Liver (tissue), 3 donors: ENCODE measurements at regions not wholly inside any gene's neighbourhood (a gene's known extent, or its start where the extent isn't known, plus 50 kb on each side); places are given as distances from the start of the nearest gene placed in this dataset.

Experiments used
- TAF1 ChIP-seq: conservative IDR thresholded peaks from 2 replicates; pipeline ENCODE4 v1.6.1; 2016; ENCODE audit warnings: antibody characterized with exemption, mild to moderate bottlenecking
- TF ChIP-seq, protein P1 (sequence below): fragments of 150-350 bp; IDR thresholded peaks from 2 replicates; pipeline ENCODE4 v1.5.1; 2017; ENCODE audit warnings: improper control_type of control experiment, low read depth, low read length; ENCODE audit not compliant: missing input control
- TF ChIP-seq, protein P2 (sequence below): IDR thresholded peaks from 2 replicates; pipeline ENCODE4 v1.6.1; 2016; ENCODE audit warnings: antibody characterized with exemption
- donor health status: healthy.
- donor health status: healthy.

DNA sequence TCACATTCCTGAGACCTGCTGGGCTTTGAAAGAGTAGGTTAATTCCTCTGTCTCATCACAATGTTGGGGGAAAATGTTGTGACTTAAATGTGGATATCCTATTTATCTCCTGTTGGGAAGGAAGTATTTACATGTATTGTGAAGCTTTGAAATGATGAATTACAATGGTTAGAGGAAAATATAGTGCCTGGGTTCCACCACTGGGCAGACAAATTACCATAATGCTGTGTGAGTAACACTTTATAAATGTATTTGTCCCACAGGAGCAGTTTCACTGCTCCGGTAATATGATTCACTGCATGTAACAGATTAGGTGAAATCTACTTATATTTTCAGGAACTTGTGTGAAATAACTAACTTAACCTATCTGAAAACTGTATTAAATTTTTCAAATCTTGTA, 1476.4 kb downstream of the NLGN4Y start:
- TF ChIP-seq, protein P1, sequence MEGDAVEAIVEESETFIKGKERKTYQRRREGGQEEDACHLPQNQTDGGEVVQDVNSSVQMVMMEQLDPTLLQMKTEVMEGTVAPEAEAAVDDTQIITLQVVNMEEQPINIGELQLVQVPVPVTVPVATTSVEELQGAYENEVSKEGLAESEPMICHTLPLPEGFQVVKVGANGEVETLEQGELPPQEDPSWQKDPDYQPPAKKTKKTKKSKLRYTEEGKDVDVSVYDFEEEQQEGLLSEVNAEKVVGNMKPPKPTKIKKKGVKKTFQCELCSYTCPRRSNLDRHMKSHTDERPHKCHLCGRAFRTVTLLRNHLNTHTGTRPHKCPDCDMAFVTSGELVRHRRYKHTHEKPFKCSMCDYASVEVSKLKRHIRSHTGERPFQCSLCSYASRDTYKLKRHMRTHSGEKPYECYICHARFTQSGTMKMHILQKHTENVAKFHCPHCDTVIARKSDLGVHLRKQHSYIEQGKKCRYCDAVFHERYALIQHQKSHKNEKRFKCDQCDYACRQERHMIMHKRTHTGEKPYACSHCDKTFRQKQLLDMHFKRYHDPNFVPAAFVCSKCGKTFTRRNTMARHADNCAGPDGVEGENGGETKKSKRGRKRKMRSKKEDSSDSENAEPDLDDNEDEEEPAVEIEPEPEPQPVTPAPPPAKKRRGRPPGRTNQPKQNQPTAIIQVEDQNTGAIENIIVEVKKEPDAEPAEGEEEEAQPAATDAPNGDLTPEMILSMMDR: no peak
- no peak for TF ChIP-seq TAF1
- TF ChIP-seq, protein P2, sequence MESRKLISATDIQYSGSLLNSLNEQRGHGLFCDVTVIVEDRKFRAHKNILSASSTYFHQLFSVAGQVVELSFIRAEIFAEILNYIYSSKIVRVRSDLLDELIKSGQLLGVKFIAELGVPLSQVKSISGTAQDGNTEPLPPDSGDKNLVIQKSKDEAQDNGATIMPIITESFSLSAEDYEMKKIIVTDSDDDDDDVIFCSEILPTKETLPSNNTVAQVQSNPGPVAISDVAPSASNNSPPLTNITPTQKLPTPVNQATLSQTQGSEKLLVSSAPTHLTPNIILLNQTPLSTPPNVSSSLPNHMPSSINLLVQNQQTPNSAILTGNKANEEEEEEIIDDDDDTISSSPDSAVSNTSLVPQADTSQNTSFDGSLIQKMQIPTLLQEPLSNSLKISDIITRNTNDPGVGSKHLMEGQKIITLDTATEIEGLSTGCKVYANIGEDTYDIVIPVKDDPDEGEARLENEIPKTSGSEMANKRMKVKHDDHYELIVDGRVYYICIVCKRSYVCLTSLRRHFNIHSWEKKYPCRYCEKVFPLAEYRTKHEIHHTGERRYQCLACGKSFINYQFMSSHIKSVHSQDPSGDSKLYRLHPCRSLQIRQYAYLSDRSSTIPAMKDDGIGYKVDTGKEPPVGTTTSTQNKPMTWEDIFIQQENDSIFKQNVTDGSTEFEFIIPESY: no peak
